ENCODE measurements at regions not wholly inside any gene's neighbourhood (a gene's known extent, or its start where the extent isn't known, plus 50 kb on each side); places are given as distances from the start of the nearest gene placed in this dataset.

DNA sequence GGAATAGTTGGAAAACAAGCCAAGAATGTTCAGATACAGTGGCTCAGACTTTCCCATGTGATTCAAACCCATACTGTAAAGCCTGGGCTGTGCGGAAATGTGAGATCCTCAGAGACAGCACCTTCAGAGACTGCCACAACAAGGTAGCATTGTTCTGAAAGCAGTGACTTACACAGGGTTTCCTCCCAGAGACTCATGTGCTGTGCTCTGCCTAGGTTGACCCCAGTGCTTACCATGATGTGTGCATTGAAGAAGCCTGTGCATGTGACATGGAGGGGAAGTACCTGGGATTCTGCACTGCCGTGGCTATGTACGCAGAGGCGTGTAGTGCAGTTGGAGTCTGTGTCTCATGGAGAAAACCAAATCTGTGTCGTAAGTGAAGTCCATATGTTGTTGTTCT is 219.4 kb downstream of the LRRK2 start:
- CTCF ChIA-PET = interaction anchor here (1.1 to 2.7 kb wide), 5 partner anchors 17 to 477 kb away, joined by 3 to 8 read pairs (median 4); no protein-coding TSS in a partner anchor
- no TSS peak for BruUV-seq (replicated peaks)
- Histone ChIP-seq H3K4me3 (no peak overlapping the region), H3K9ac (ENCODE audit: control insufficient read depth, insufficient read depth, low read length) (no peak overlapping the region), H2AFZ (ENCODE audit: control insufficient read depth, low read depth, low read length) (no peak overlapping the region), H3K4me2 (ENCODE audit: control insufficient read depth, insufficient read depth) (no peak overlapping the region), H3K9me3 (replicated peaks; ENCODE audit: control insufficient read depth, insufficient read depth, low read length) (no peaks in the 10 kb centered on the region), H3K27me3 (replicated peaks in 1 of 2; ENCODE audit: control insufficient read depth in 2 of 2, insufficient read depth in 2 of 2, low read length in 1 of 2) (no peaks in the 10 kb centered on the region), H4K20me1 (ENCODE audit: control insufficient read depth, insufficient read depth) (no peaks in the 10 kb centered on the region), H3K36me3 (ENCODE audit: control insufficient read depth in 2 of 2, insufficient read depth in 2 of 2, low read length in 1 of 2) (no peaks in the 10 kb centered on the region), H3K27ac (ENCODE audit: control insufficient read depth, insufficient read depth) (no peak overlapping the region), H3K79me2 (ENCODE audit: control insufficient read depth, insufficient read depth, low read length) (no peaks in the 10 kb centered on the region), H3K4me1 (ENCODE audit: control insufficient read depth, insufficient read depth, low read length) (no peaks in the 10 kb centered on the region)
- ATAC-seq (peak; percentile 68), DNase-seq (ENCODE audit: low read depth, low spot score) (no peak), FAIRE-seq (no peak)
- POLR2A ChIA-PET = interaction anchor here (0.6 kb wide), 1 partner anchor 474 kb away, joined by 5 read pairs; no protein-coding TSS in a partner anchor
- intact Hi-C loops (cut with micrococcal nuclease; ENCODE audit: unreplicated experiment) (loop anchor here (10.0 kb wide), 1 partner anchor 141 kb away; no protein-coding TSS in a partner anchor), in situ Hi-C loops (cut with MboI) (loop anchor here (10.0 kb wide), 1 partner anchor 471 kb away; no protein-coding TSS in a partner anchor)
- SMC1A ChIA-PET (ENCODE audit: uncharacterized antibody, unreplicated experiment) = interaction anchor here (1.2 to 1.3 kb wide), 2 partner anchors 16 to 116 kb away, joined by 3 to 4 read pairs; no protein-coding TSS in a partner anchor
- RAD21 ChIA-PET (ENCODE audit: unreplicated experiment) = interaction anchor here (1.7 kb wide), 1 partner anchor 116 kb away, joined by 8 read pairs; no protein-coding TSS in a partner anchor
- TF ChIP-seq MTA2 (IDR thresholded peaks at IDR 0.05; ENCODE audit: low read depth) = no peak
- TF ChIP-seq CBFB (IDR thresholded peaks at IDR 0.05; ENCODE audit: low read depth) = no peak
- TF ChIP-seq, protein P1, sequence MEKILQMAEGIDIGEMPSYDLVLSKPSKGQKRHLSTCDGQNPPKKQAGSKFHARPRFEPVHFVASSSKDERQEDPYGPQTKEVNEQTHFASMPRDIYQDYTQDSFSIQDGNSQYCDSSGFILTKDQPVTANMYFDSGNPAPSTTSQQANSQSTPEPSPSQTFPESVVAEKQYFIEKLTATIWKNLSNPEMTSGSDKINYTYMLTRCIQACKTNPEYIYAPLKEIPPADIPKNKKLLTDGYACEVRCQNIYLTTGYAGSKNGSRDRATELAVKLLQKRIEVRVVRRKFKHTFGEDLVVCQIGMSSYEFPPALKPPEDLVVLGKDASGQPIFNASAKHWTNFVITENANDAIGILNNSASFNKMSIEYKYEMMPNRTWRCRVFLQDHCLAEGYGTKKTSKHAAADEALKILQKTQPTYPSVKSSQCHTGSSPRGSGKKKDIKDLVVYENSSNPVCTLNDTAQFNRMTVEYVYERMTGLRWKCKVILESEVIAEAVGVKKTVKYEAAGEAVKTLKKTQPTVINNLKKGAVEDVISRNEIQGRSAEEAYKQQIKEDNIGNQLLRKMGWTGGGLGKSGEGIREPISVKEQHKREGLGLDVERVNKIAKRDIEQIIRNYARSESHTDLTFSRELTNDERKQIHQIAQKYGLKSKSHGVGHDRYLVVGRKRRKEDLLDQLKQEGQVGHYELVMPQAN (conservative IDR thresholded peaks at IDR 0.05) = no peak
- TF ChIP-seq TCF12 (IDR thresholded peaks at IDR 0.05; ENCODE audit: low read depth, low read length) = no peak
- TF ChIP-seq PML (IDR thresholded peaks at IDR 0.05; ENCODE audit: low read length) = no peak
- TF ChIP-seq, protein P2, sequence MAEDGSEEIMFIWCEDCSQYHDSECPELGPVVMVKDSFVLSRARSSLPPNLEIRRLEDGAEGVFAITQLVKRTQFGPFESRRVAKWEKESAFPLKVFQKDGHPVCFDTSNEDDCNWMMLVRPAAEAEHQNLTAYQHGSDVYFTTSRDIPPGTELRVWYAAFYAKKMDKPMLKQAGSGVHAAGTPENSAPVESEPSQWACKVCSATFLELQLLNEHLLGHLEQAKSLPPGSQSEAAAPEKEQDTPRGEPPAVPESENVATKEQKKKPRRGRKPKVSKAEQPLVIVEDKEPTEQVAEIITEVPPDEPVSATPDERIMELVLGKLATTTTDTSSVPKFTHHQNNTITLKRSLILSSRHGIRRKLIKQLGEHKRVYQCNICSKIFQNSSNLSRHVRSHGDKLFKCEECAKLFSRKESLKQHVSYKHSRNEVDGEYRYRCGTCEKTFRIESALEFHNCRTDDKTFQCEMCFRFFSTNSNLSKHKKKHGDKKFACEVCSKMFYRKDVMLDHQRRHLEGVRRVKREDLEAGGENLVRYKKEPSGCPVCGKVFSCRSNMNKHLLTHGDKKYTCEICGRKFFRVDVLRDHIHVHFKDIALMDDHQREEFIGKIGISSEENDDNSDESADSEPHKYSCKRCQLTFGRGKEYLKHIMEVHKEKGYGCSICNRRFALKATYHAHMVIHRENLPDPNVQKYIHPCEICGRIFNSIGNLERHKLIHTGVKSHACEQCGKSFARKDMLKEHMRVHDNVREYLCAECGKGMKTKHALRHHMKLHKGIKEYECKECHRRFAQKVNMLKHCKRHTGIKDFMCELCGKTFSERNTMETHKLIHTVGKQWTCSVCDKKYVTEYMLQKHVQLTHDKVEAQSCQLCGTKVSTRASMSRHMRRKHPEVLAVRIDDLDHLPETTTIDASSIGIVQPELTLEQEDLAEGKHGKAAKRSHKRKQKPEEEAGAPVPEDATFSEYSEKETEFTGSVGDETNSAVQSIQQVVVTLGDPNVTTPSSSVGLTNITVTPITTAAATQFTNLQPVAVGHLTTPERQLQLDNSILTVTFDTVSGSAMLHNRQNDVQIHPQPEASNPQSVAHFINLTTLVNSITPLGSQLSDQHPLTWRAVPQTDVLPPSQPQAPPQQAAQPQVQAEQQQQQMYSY (CRISPR knock-in tag; IDR thresholded peaks at IDR 0.05) = no peak
- TF ChIP-seq, protein P3, sequence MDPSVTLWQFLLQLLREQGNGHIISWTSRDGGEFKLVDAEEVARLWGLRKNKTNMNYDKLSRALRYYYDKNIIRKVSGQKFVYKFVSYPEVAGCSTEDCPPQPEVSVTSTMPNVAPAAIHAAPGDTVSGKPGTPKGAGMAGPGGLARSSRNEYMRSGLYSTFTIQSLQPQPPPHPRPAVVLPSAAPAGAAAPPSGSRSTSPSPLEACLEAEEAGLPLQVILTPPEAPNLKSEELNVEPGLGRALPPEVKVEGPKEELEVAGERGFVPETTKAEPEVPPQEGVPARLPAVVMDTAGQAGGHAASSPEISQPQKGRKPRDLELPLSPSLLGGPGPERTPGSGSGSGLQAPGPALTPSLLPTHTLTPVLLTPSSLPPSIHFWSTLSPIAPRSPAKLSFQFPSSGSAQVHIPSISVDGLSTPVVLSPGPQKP (IDR thresholded peaks at IDR 0.05; ENCODE audit: low read depth, low read length) = no peak
- TF ChIP-seq SMAD1 (IDR thresholded peaks at IDR 0.05; ENCODE audit: low read depth, partially characterized antibody) = no peak
- TF ChIP-seq JUND (IDR thresholded peaks at IDR 0.05; ENCODE audit: low read depth, low read length) = no peak
- no peak for TF ChIP-seq DPF2 (IDR thresholded peaks at IDR 0.05)
- TF ChIP-seq, protein P4, sequence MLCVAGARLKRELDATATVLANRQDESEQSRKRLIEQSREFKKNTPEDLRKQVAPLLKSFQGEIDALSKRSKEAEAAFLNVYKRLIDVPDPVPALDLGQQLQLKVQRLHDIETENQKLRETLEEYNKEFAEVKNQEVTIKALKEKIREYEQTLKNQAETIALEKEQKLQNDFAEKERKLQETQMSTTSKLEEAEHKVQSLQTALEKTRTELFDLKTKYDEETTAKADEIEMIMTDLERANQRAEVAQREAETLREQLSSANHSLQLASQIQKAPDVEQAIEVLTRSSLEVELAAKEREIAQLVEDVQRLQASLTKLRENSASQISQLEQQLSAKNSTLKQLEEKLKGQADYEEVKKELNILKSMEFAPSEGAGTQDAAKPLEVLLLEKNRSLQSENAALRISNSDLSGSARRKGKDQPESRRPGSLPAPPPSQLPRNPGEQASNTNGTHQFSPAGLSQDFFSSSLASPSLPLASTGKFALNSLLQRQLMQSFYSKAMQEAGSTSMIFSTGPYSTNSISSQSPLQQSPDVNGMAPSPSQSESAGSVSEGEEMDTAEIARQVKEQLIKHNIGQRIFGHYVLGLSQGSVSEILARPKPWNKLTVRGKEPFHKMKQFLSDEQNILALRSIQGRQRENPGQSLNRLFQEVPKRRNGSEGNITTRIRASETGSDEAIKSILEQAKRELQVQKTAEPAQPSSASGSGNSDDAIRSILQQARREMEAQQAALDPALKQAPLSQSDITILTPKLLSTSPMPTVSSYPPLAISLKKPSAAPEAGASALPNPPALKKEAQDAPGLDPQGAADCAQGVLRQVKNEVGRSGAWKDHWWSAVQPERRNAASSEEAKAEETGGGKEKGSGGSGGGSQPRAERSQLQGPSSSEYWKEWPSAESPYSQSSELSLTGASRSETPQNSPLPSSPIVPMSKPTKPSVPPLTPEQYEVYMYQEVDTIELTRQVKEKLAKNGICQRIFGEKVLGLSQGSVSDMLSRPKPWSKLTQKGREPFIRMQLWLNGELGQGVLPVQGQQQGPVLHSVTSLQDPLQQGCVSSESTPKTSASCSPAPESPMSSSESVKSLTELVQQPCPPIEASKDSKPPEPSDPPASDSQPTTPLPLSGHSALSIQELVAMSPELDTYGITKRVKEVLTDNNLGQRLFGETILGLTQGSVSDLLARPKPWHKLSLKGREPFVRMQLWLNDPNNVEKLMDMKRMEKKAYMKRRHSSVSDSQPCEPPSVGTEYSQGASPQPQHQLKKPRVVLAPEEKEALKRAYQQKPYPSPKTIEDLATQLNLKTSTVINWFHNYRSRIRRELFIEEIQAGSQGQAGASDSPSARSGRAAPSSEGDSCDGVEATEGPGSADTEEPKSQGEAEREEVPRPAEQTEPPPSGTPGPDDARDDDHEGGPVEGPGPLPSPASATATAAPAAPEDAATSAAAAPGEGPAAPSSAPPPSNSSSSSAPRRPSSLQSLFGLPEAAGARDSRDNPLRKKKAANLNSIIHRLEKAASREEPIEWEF (IDR thresholded peaks at IDR 0.05; ENCODE audit: insufficient replicate concordance, low read depth, low read length) = no peak
- WGBS (ENCODE audit: insufficient coverage, insufficient replicate concordance, low lambda C conversion rate, missing lambda C conversion rate) = 83% methylated on average over 5 of the region's 5 CpGs

All from GM12878 (cell line).